ENCODE measurements at regions not wholly inside any gene's neighbourhood (a gene's known extent, or its start where the extent isn't known, plus 50 kb on each side); places are given as distances from the start of the nearest gene placed in this dataset.

DNA sequence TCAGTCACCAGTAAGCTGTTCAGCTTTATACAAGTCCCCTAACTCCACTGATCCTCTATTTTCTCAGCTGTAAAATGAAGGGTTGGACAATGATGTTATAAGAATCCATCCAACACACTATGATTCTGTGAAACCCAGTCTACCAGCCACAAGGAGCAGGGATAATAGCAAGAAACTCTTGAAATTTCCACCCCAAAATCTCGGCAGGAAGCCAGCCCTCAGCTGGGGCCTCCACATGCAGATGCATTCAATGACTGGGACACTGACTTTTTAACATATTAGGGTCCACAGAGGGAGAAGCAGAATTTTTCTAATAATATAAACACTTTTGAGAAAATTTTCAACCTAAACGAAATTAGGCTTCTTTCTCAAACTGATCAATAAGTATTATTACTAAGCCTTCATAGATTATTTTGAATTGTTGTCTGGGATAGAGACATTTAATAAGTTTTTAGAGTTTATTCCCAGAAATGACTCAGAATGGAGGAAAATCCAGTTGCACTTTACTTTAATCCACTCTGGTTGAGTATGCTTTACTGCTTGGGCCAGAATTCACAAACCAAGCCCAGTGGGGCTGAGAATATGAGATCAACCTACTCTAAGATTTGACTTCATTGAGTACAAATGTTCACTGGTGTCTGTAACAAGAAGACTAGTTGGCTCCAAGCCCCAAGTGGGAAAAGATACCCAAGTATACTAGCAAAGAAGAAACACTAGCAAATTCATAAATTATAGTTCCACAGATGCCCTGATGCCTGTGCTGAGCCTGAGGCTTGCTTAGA, 168.6 kb downstream of the C7orf25 start:
- Histone ChIP-seq H3K4me1 (ENCODE audit: control insufficient read depth in 1 of 2, insufficient read depth in 2 of 2, low read depth in 1 of 2, low read length in 1 of 2) (no peaks in the 10 kb centered on the region), H3K36me3 (replicated peaks in 1 of 2; ENCODE audit: control insufficient read depth in 1 of 2, insufficient read depth in 2 of 2, low read length in 1 of 2) (no peaks in the 10 kb centered on the region), H4K20me1 (ENCODE audit: insufficient read depth) (no peaks in the 10 kb centered on the region), H3F3A (replicated peaks; ENCODE audit: insufficient read depth) (no peaks in the 10 kb centered on the region), H3K9me2 (no peaks in the 10 kb centered on the region), H3K27ac (ENCODE audit: low read depth in 2 of 2, low read length in 1 of 2) (no peak overlapping the region), H3K9ac (no peak overlapping the region), H2AFZ (ENCODE audit: low read depth) (no peak overlapping the region), H3K4me2 (no peak overlapping the region), H3K79me2 (ENCODE audit: insufficient read depth) (no peaks in the 10 kb centered on the region), H3K27me3 (ENCODE audit: insufficient read depth) (no peaks in the 10 kb centered on the region), H3K4me3 (ENCODE audit: low read depth in 2 of 2, low read length in 1 of 2) (no peak overlapping the region), H3K9me3 (no peaks in the 10 kb centered on the region)
- ChIA-PET CTCF (interaction anchor here (0.8 kb wide), 2 partner anchors 12 to 18 kb away, joined by 3 read pairs; no protein-coding TSS in a partner anchor), POLR2A (no interaction called here)
- DNase-seq = no peak
- WGBS (ENCODE audit: low lambda C conversion rate) = 0% methylated on average over 2 of the region's 2 CpGs
- TF ChIP-seq MEF2A (IDR thresholded peaks at IDR 0.05; ENCODE audit: borderline replicate concordance, low read depth) = no peak
- no peak for TF ChIP-seq SIN3A (IDR thresholded peaks at IDR 0.05; ENCODE audit: borderline replicate concordance, low read depth, low read length)
- no peak for TF ChIP-seq EZH2phosphoT487 (IDR thresholded peaks at IDR 0.05; ENCODE audit: borderline replicate concordance, low read depth)
- TF ChIP-seq TAF1 (IDR thresholded peaks at IDR 0.05; ENCODE audit: borderline replicate concordance, low read depth, low read length) = no peak
- TF ChIP-seq, protein P1, sequence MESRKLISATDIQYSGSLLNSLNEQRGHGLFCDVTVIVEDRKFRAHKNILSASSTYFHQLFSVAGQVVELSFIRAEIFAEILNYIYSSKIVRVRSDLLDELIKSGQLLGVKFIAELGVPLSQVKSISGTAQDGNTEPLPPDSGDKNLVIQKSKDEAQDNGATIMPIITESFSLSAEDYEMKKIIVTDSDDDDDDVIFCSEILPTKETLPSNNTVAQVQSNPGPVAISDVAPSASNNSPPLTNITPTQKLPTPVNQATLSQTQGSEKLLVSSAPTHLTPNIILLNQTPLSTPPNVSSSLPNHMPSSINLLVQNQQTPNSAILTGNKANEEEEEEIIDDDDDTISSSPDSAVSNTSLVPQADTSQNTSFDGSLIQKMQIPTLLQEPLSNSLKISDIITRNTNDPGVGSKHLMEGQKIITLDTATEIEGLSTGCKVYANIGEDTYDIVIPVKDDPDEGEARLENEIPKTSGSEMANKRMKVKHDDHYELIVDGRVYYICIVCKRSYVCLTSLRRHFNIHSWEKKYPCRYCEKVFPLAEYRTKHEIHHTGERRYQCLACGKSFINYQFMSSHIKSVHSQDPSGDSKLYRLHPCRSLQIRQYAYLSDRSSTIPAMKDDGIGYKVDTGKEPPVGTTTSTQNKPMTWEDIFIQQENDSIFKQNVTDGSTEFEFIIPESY (IDR thresholded peaks at IDR 0.05; ENCODE audit: borderline replicate concordance, low read depth) = no peak
- TF ChIP-seq RFX5 (IDR thresholded peaks at IDR 0.05; ENCODE audit: low read length) = no peak
- TF ChIP-seq RAD21 (IDR thresholded peaks at IDR 0.05; ENCODE audit: low read length) = no peak
- TF ChIP-seq EP300 (IDR thresholded peaks at IDR 0.05; ENCODE audit: borderline replicate concordance in 1 of 2, low read depth in 1 of 2, low read length in 1 of 2) = no peak
- no peak for TF ChIP-seq RCOR1 (IDR thresholded peaks at IDR 0.05; ENCODE audit: low read length)
- TF ChIP-seq USF1 (IDR thresholded peaks at IDR 0.05; ENCODE audit: borderline replicate concordance, low read depth) = no peak
- no peak for TF ChIP-seq ELF1 (IDR thresholded peaks at IDR 0.05)

GRCh38 chr7:42742318-42742717, 169.6 kb downstream of the C7orf25 start:
- Histone ChIP-seq H3K9ac (no peak overlapping the region), H3K4me3 (ENCODE audit: low read depth in 2 of 2, low read length in 1 of 2) (no peak overlapping the region), H4K20me1 (ENCODE audit: insufficient read depth) (no peaks in the 10 kb centered on the region), H2AFZ (ENCODE audit: low read depth) (no peak overlapping the region), H3K27ac (ENCODE audit: low read depth in 2 of 2, low read length in 1 of 2) (no peak overlapping the region), H3K4me1 (ENCODE audit: control insufficient read depth in 1 of 2, insufficient read depth in 2 of 2, low read depth in 1 of 2, low read length in 1 of 2) (no peaks in the 10 kb centered on the region), H3K27me3 (ENCODE audit: insufficient read depth) (no peaks in the 10 kb centered on the region), H3K9me3 (no peaks in the 10 kb centered on the region), H3K9me2 (no peaks in the 10 kb centered on the region), H3K36me3 (replicated peaks in 1 of 2; ENCODE audit: control insufficient read depth in 1 of 2, insufficient read depth in 2 of 2, low read length in 1 of 2) (no peaks in the 10 kb centered on the region), H3K4me2 (no peak overlapping the region), H3K79me2 (ENCODE audit: insufficient read depth) (no peaks in the 10 kb centered on the region), H3F3A (replicated peaks; ENCODE audit: insufficient read depth) (no peaks in the 10 kb centered on the region)
- DNase-seq = no peak
- CTCF ChIA-PET = interaction anchor here (0.8 to 1.0 kb wide), 2 partner anchors 13 to 799 kb away, joined by 3 read pairs; no protein-coding TSS in a partner anchor
- WGBS (ENCODE audit: low lambda C conversion rate) = under 1% methylated on average over 3 of the region's 3 CpGs
- POLR2A ChIA-PET = no interaction called here
- TF ChIP-seq RXRA (IDR thresholded peaks at IDR 0.05; ENCODE audit: borderline replicate concordance, low read depth) (no peak), CTCF (IDR thresholded peaks at IDR 0.05) (no peak), FOSL2 (IDR thresholded peaks at IDR 0.05; ENCODE audit: borderline replicate concordance, low read depth) (no peak), TCF12 (IDR thresholded peaks at IDR 0.05) (no peak)
- TF ChIP-seq, protein P1 (IDR thresholded peaks at IDR 0.05; ENCODE audit: borderline replicate concordance, low read depth) = no peak
- TF ChIP-seq, protein P2, sequence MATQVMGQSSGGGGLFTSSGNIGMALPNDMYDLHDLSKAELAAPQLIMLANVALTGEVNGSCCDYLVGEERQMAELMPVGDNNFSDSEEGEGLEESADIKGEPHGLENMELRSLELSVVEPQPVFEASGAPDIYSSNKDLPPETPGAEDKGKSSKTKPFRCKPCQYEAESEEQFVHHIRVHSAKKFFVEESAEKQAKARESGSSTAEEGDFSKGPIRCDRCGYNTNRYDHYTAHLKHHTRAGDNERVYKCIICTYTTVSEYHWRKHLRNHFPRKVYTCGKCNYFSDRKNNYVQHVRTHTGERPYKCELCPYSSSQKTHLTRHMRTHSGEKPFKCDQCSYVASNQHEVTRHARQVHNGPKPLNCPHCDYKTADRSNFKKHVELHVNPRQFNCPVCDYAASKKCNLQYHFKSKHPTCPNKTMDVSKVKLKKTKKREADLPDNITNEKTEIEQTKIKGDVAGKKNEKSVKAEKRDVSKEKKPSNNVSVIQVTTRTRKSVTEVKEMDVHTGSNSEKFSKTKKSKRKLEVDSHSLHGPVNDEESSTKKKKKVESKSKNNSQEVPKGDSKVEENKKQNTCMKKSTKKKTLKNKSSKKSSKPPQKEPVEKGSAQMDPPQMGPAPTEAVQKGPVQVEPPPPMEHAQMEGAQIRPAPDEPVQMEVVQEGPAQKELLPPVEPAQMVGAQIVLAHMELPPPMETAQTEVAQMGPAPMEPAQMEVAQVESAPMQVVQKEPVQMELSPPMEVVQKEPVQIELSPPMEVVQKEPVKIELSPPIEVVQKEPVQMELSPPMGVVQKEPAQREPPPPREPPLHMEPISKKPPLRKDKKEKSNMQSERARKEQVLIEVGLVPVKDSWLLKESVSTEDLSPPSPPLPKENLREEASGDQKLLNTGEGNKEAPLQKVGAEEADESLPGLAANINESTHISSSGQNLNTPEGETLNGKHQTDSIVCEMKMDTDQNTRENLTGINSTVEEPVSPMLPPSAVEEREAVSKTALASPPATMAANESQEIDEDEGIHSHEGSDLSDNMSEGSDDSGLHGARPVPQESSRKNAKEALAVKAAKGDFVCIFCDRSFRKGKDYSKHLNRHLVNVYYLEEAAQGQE (IDR thresholded peaks at IDR 0.05; ENCODE audit: low read depth, low read length) = no peak

Measured in SK-N-SH (cell line).